ENCODE measurements at regions not wholly inside any gene's neighbourhood (a gene's known extent, or its start where the extent isn't known, plus 50 kb on each side); places are given as distances from the start of the nearest gene placed in this dataset.

DNA sequence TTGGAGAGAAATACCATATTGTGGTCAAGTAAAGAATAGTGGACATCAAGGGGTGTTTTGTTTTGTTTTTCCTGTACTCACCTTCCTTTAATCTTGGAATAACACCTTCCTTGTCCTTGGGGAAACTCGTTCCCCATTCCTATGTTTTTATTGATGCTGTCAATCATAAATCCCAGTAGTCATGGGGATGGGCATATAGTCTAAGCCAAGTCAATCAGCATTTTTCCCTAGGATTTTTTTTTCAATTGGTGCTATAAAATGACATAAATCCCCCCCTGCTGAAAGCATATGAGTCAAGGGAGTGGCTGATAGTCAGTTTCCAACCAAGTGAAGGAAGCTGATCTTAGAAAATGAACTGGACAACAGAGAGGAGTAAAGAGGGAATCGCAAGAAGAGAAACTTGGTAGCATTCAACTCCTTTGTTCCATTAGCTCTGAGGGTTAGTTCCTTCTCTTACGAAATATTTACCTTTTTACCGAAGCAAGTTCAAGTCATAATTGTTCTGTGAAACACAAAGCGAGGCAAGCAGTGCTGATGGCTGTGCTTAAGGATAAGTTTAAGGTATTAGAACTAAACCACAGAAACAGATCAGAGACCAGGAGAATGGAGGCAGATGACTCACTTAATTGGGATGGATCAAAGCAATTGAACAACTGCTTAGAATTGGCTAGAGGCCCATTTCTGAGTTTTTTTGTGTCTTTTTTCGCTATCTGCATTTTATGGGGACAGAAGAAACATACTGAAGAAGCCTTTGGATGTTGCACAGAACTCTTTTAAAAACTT, 218.6 kb downstream of the SEMA6A start:
- no peak overlapping the region for H3K4me3 Mint-ChIP-seq
- H3K27me3 Mint-ChIP-seq, result no peaks in the 10 kb centered on the region
- H3K27ac Mint-ChIP-seq, result no peak overlapping the region
- no peak for DNase-seq
- H3K9me3 Mint-ChIP-seq, result peaks cover 10% of the 10 kb centered on the region
- peaks cover 2% of the 10 kb centered on the region for H3K4me1 Mint-ChIP-seq
- H3K36me3 Mint-ChIP-seq, result peaks cover 39% of the 10 kb centered on the region

GRCh38 chr5:116354699-116355098, 219.9 kb downstream of the SEMA6A start:
- DNase-seq, result no peak
- Mint-ChIP-seq H3K4me1 (peaks cover 2% of the 10 kb centered on the region), H3K27me3 (no peaks in the 10 kb centered on the region), H3K27ac (no peak overlapping the region), H3K9me3 (peaks cover 17% of the 10 kb centered on the region), H3K36me3 (peaks cover 43% of the 10 kb centered on the region), H3K4me3 (no peak overlapping the region)

GRCh38 chr5:116347657-116348056, 227.0 kb downstream of the SEMA6A start:
- H3K36me3 Mint-ChIP-seq, result peaks cover 72% of the 10 kb centered on the region
- H3K4me1 Mint-ChIP-seq, result no peaks in the 10 kb centered on the region
- H3K27ac Mint-ChIP-seq, result no peak overlapping the region
- no peak for DNase-seq
- no peak overlapping the region for H3K4me3 Mint-ChIP-seq
- peaks cover 33% of the 10 kb centered on the region for H3K9me3 Mint-ChIP-seq
- no peaks in the 10 kb centered on the region for H3K27me3 Mint-ChIP-seq

GRCh38 chr5:116343961-116344360, 230.7 kb downstream of the SEMA6A start:
- no peak for DNase-seq
- Mint-ChIP-seq H3K27ac (no peak overlapping the region), H3K27me3 (no peaks in the 10 kb centered on the region), H3K4me1 (no peaks in the 10 kb centered on the region), H3K9me3 (peaks cover 25% of the 10 kb centered on the region), H3K4me3 (no peak overlapping the region), H3K36me3 (peaks cover 49% of the 10 kb centered on the region)
